HepG2 (cell line): ENCODE measurements at regions not wholly inside any gene's neighbourhood (a gene's known extent, or its start where the extent isn't known, plus 50 kb on each side); places are given as distances from the start of the nearest gene placed in this dataset.

Source experiments
- ATAC-seq: fragments of 200-7000 bp; cut with Tn5 transposase; 3 replicates; pipeline ENCODE4 v1.9.1; 2020; ENCODE audit warnings: mild to moderate bottlenecking, moderate library complexity
- BruUV-seq: library from RNA; stranded (reverse); fragments of 400-500 nt; replicated peaks from 2 replicates; lab custom pipeline; 2021; lab: Mats Ljungman, UMichigan
- CTCF ChIA-PET: fragments of 300-600 bp; formaldehyde crosslinking; extraction: SDS; loops from one replicate; lab custom pipeline; 2021; ENCODE audit warnings: low total read pairs, inconsistent platforms, low intra/inter-chr PET ratio; lab: Yijun Ruan, JAX
- POLR2A ChIA-PET: fragments of 350-600 bp; sonication (Branson Sonifier 250); formaldehyde crosslinking; loops from one replicate; lab custom pipeline; 2020; ENCODE audit warnings: antibody characterized with exemption, inconsistent platforms; lab: Yijun Ruan, JAX
- DNase-seq: peaks from one replicate; pipeline ENCODE4 v3.0.0-alpha.2; 2015; ENCODE audit warnings: low spot score
- FAIRE-seq: peaks from 3 replicates; lab custom pipeline; 2011; peaks lifted over from hg19 to GRCh38; lab: Jason Lieb, UNC
- H2AFZ ChIP-seq: one replicate; pipeline ENCODE4 v1.6.1; 2011; ENCODE audit warnings: low read length, inconsistent platforms
- H3K27ac ChIP-seq: fragments of 300-600 bp; 3 replicates; pipeline ENCODE4 v1.8.0; 2011; ENCODE audit warnings: mixed run types, mild to moderate bottlenecking, mixed read lengths, low read length, inconsistent platforms; ENCODE audit not compliant: insufficient read depth; ENCODE audit errors: extremely low read length
- H3K27me3 ChIP-seq, 2 experiments: fragments of 200-600 bp in 1 of 2; 2 replicates in 1 of 2; 3 replicates in 1 of 2; pipeline versions ENCODE4 v1.6.0 to v1.8.0; 2011; ENCODE audit warnings: low read length in 2 of 2, mild to moderate bottlenecking in 2 of 2, moderate library complexity in 2 of 2, inconsistent platforms in 1 of 2; ENCODE audit not compliant: insufficient read depth in 2 of 2, control insufficient read depth in 1 of 2
- H3K36me3 ChIP-seq, 2 experiments: fragments of 200-600 bp in 1 of 2; replicated peaks in 1 of 2; 2 replicates in 1 of 2; 3 replicates in 1 of 2; pipeline versions ENCODE4 v1.5.1 to v1.8.0; 2011; ENCODE audit warnings: low read length in 2 of 2, inconsistent platforms in 1 of 2; ENCODE audit not compliant: insufficient read depth in 2 of 2, control insufficient read depth in 1 of 2
- H3K4me1 ChIP-seq: 2 replicates; pipeline ENCODE4 v1.5.1; 2012; ENCODE audit warnings: low read length, inconsistent platforms; ENCODE audit not compliant: insufficient read depth
- H3K4me2 ChIP-seq: 2 replicates; pipeline ENCODE4 v1.6.0; 2011; ENCODE audit warnings: low read depth, low read length, inconsistent platforms
- H3K4me3 ChIP-seq, 3 experiments: fragments of 200-600 bp in 1 of 3; sonication (generic), shearing (Covaris generic) in 1 of 3; replicated peaks in 1 of 3; 2 replicates each; pipeline ENCODE4 v1.5.1; 2011 to 2016; ENCODE audit warnings: low read length in 3 of 3, inconsistent platforms in 2 of 3, low read depth in 2 of 3, mild to moderate bottlenecking in 2 of 3, control low read depth in 1 of 3, mixed read lengths in 1 of 3; ENCODE audit not compliant: insufficient read depth in 1 of 3
- H3K79me2 ChIP-seq: one replicate; pipeline ENCODE4 v1.6.1; 2011; ENCODE audit warnings: low read length, inconsistent platforms; ENCODE audit not compliant: insufficient read depth
- H3K9ac ChIP-seq: 2 replicates; pipeline ENCODE4 v1.6.0; 2011; ENCODE audit warnings: mild to moderate bottlenecking, low read depth, low read length, inconsistent platforms; ENCODE audit not compliant: insufficient read depth
- H3K9me3 ChIP-seq: 2 replicates; pipeline ENCODE4 v1.5.1; 2012; ENCODE audit warnings: mild to moderate bottlenecking, low read length
- H4K20me1 ChIP-seq: 2 replicates; pipeline ENCODE4 v1.6.0; 2011; ENCODE audit warnings: inconsistent platforms, mild to moderate bottlenecking, low read length, moderate library complexity; ENCODE audit not compliant: insufficient read depth
- AGO2 ChIP-seq: fragments of 200-400 bp; formaldehyde crosslinking; optimal IDR thresholded peaks from 2 replicates; pipeline ENCODE3; 2017; ENCODE audit warnings: mild to moderate bottlenecking, low read depth, low read length, moderate library complexity
- ARNT2 ChIP-seq: sonication (generic); formaldehyde crosslinking; IDR thresholded peaks from 2 replicates; pipeline ENCODE4 v1.8.0; 2022; ENCODE audit warnings: mild to moderate bottlenecking, low read depth, missing genetic modification reagents, moderate library complexity
- BRD4 ChIP-seq: sonication (generic); formaldehyde crosslinking; IDR thresholded peaks from 2 replicates; pipeline ENCODE4 v1.4.0; 2020; ENCODE audit warnings: missing genetic modification reagents
- FUBP1 ChIP-seq: sonication (generic); formaldehyde crosslinking; IDR thresholded peaks from 2 replicates; pipeline ENCODE4 v1.5.1; 2020; ENCODE audit warnings: missing genetic modification reagents, mild to moderate bottlenecking, borderline replicate concordance
- GLMP ChIP-seq: sonication (generic); formaldehyde crosslinking; IDR thresholded peaks from 2 replicates; pipeline ENCODE4 v1.9.0; 2021; ENCODE audit warnings: missing genetic modification reagents, mild to moderate bottlenecking, borderline replicate concordance
- KAT8 ChIP-seq: IDR thresholded peaks from 2 replicates; pipeline ENCODE4 v1.6.1; 2016; ENCODE audit warnings: missing genetic modification reagents, missing compliant biosample characterization
- MXD4 ChIP-seq: IDR thresholded peaks from 2 replicates; pipeline ENCODE4 v1.6.1; 2016; ENCODE audit warnings: mild to moderate bottlenecking, missing biosample characterization, missing genetic modification reagents
- NFYB ChIP-seq: sonication (generic); formaldehyde crosslinking; IDR thresholded peaks from 2 replicates; pipeline ENCODE4 v1.4.0; 2020; ENCODE audit warnings: missing genetic modification reagents
- TBL1XR1 ChIP-seq: fragments of 150-350 bp; IDR thresholded peaks from 2 replicates; pipeline ENCODE4 v1.6.1; 2014; ENCODE audit warnings: borderline replicate concordance, low read length; ENCODE audit not compliant: partially characterized antibody
- TFDP1 ChIP-seq: IDR thresholded peaks from 2 replicates; pipeline ENCODE4 v1.6.1; 2016; ENCODE audit warnings: missing compliant biosample characterization, missing genetic modification reagents, borderline replicate concordance
- ZNF256 ChIP-seq: sonication (generic); formaldehyde crosslinking; conservative IDR thresholded peaks from 2 replicates; pipeline ENCODE4 v1.4.0; 2020; ENCODE audit warnings: missing genetic modification reagents
- ZNF468 ChIP-seq: sonication (generic); formaldehyde crosslinking; IDR thresholded peaks from 2 replicates; pipeline ENCODE4 v1.8.0; 2022; ENCODE audit warnings: mild to moderate bottlenecking, moderate library complexity, missing genetic modification reagents
- ZNF878 ChIP-seq: sonication (generic); formaldehyde crosslinking; IDR thresholded peaks from 2 replicates; pipeline ENCODE4 v1.8.1; 2023; ENCODE audit warnings: mild to moderate bottlenecking, missing genetic modification reagents, moderate library complexity
- WGBS: methylation state at CpG from one replicate; pipeline ENCODE4 v1.1.6; 2017; ENCODE audit warnings: low lambda C conversion rate; 5-methylcytosine and 5-hydroxymethylcytosine counted together
- in situ Hi-C: cut with HindIII; loops from 2 replicates; pipeline ENCODE4 v1.10.0; 2017; ENCODE audit warnings: low pct_unique_long_range_greater_than_20kb; ENCODE audit not compliant: extremely low pct_ligation_motif_present
- intact Hi-C: fragments of 100-400 bp; cut with micrococcal nuclease; formaldehyde crosslinking; loops from one replicate; pipeline ENCODE4 v1.10.0; 2022; ENCODE audit not compliant: unreplicated experiment
- TF ChIP-seq, protein P1 (sequence below): sonication (generic); formaldehyde crosslinking; IDR thresholded peaks from 2 replicates; pipeline ENCODE4 v1.4.0; 2020; ENCODE audit warnings: mild to moderate bottlenecking, missing genetic modification reagents
- TF ChIP-seq, protein P2 (sequence below): sonication (generic); formaldehyde crosslinking; IDR thresholded peaks from 2 replicates; pipeline ENCODE4 v1.4.0; 2020; ENCODE audit warnings: low read depth, mild to moderate bottlenecking, missing genetic modification reagents

- no peak for TF ChIP-seq GLMP
These were observed 76.2 kb upstream of the NSMCE3 start (continued) for GRCh38 chr15:29345549-29346525.

DNA sequence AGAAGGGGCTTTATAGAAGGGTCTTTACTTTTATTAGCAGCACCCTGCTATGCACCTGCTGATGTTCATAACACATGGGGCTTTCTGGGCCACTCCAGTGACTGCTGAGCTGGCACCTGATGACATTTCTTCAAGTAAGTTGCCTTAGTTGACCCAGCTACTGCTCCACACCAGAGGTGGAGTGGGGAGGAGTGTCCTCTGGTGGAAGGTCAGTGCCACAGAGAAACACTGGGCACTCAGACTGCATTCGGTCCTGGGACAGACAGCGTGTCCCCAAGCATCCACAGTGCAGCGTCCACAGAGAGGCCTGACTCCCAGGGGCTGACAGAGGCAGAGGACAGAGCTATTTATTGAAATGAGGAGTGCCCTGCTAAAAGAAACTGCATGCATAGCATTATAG is 74.9 kb upstream of the NSMCE3 start:
- H3K4me3 ChIP-seq: no peak overlapping the region
- no peak overlapping the region for H3K9ac ChIP-seq
- FAIRE-seq: no peak
- peaks cover 0 to 9% of the 10 kb centered on the region in 2 experiments; a peak in 3 of 5 replicates for H3K27me3 ChIP-seq
- no TSS peak for BruUV-seq
- ATAC-seq: no peak
- no peak overlapping the region for H2AFZ ChIP-seq
- H3K27ac ChIP-seq: no peak overlapping the region
- no peaks in the 10 kb centered on the region for H3K9me3 ChIP-seq
- in situ Hi-C loops (no loop called here), intact Hi-C loops (no loop called here)
- ChIA-PET POLR2A (no interaction called here), CTCF (no interaction called here)
- H3K4me1 ChIP-seq: no peaks in the 10 kb centered on the region
- no peak overlapping the region for H3K4me2 ChIP-seq
- no peaks in the 10 kb centered on the region for H3K36me3 ChIP-seq
- H4K20me1 ChIP-seq: no peaks in the 10 kb centered on the region
- no peak for DNase-seq
- H3K79me2 ChIP-seq: no peaks in the 10 kb centered on the region
- WGBS: 4% methylated on average over 3 of the region's 3 CpGs
- no peak for TF ChIP-seq ZNF468
- no peak for TF ChIP-seq NFYB (CRISPR knock-in tag)
- TF ChIP-seq TFDP1: no peak
- TF ChIP-seq ZNF878 (CRISPR knock-in tag): no peak
- no peak for TF ChIP-seq ARNT2 (CRISPR knock-in tag)
- TF ChIP-seq TBL1XR1: no peak
- TF ChIP-seq AGO2: no peak
- TF ChIP-seq, protein P1, sequence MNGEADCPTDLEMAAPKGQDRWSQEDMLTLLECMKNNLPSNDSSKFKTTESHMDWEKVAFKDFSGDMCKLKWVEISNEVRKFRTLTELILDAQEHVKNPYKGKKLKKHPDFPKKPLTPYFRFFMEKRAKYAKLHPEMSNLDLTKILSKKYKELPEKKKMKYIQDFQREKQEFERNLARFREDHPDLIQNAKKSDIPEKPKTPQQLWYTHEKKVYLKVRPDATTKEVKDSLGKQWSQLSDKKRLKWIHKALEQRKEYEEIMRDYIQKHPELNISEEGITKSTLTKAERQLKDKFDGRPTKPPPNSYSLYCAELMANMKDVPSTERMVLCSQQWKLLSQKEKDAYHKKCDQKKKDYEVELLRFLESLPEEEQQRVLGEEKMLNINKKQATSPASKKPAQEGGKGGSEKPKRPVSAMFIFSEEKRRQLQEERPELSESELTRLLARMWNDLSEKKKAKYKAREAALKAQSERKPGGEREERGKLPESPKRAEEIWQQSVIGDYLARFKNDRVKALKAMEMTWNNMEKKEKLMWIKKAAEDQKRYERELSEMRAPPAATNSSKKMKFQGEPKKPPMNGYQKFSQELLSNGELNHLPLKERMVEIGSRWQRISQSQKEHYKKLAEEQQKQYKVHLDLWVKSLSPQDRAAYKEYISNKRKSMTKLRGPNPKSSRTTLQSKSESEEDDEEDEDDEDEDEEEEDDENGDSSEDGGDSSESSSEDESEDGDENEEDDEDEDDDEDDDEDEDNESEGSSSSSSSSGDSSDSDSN (CRISPR knock-in tag): no peak
- TF ChIP-seq FUBP1: no peak
- TF ChIP-seq ZNF256 (CRISPR knock-in tag): no peak
- no peak for TF ChIP-seq MXD4 (CRISPR knock-in tag)
- no peak for TF ChIP-seq KAT8 (CRISPR knock-in tag)
- TF ChIP-seq, protein P2, sequence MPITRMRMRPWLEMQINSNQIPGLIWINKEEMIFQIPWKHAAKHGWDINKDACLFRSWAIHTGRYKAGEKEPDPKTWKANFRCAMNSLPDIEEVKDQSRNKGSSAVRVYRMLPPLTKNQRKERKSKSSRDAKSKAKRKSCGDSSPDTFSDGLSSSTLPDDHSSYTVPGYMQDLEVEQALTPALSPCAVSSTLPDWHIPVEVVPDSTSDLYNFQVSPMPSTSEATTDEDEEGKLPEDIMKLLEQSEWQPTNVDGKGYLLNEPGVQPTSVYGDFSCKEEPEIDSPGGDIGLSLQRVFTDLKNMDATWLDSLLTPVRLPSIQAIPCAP (CRISPR knock-in tag): no peak
- no peak for TF ChIP-seq BRD4 (CRISPR knock-in tag)
